ENCODE measurements at regions not wholly inside any gene's neighbourhood (a gene's known extent, or its start where the extent isn't known, plus 50 kb on each side); places are given as distances from the start of the nearest gene placed in this dataset.

- TF ChIP-seq FOXP1 (CRISPR knock-in tag; IDR thresholded peaks at IDR 0.05; ENCODE audit: borderline replicate concordance) (no peak), CTCF (IDR thresholded peaks at IDR 0.05) (peak; percentile 53), TCF7 (CRISPR knock-in tag; IDR thresholded peaks at IDR 0.05; ENCODE audit: low read depth) (no peak), USF1 (CRISPR knock-in tag; IDR thresholded peaks at IDR 0.05) (no peak), TEAD4 (CRISPR knock-in tag; IDR thresholded peaks at IDR 0.05) (no peak)
Measured at GRCh38 chr5:148733601-148734438, 79.5 kb upstream of the HTR4 start.

Data from WTC11 (cell line).